ENCODE measurements at regions not wholly inside any gene's neighbourhood (a gene's known extent, or its start where the extent isn't known, plus 50 kb on each side); places are given as distances from the start of the nearest gene placed in this dataset.

- Histone ChIP-seq H3K4me3 (no peak overlapping the region), H3K9me3 (no peaks in the 10 kb centered on the region), H3K36me3 (ENCODE audit: low read depth) (no peaks in the 10 kb centered on the region), H3K4me1 (ENCODE audit: low read depth) (no peaks in the 10 kb centered on the region)
- DNase-seq: no peak
- no peak for ATAC-seq
- intact Hi-C loops (cut with DNase I, micrococcal nuclease): no loop called here
- no peak for TF ChIP-seq CTCF (IDR thresholded peaks at IDR 0.05)
These were observed 195.8 kb downstream of the FOXO1 start for GRCh38 chr13:40470660-40471059.

GRCh38 chr13:40471076-40471475, 195.4 kb downstream of the FOXO1 start:
- Histone ChIP-seq H3K4me1 (ENCODE audit: low read depth) (no peaks in the 10 kb centered on the region), H3K4me3 (no peak overlapping the region), H3K36me3 (ENCODE audit: low read depth) (no peaks in the 10 kb centered on the region), H3K9me3 (no peaks in the 10 kb centered on the region)
- TF ChIP-seq CTCF (IDR thresholded peaks at IDR 0.05): no peak
- DNase-seq (no peak), ATAC-seq (no peak)
- intact Hi-C loops (cut with DNase I, micrococcal nuclease): no loop called here

- intact Hi-C loops (cut with DNase I, micrococcal nuclease): no loop called here
- H3K36me3 ChIP-seq (ENCODE audit: low read depth): no peaks in the 10 kb centered on the region
- ATAC-seq: no peak
- no peak for TF ChIP-seq CTCF (IDR thresholded peaks at IDR 0.05)
- DNase-seq: no peak
- no peak overlapping the region for H3K4me3 ChIP-seq
- H3K4me1 ChIP-seq (ENCODE audit: low read depth): no peaks in the 10 kb centered on the region
- H3K9me3 ChIP-seq: no peaks in the 10 kb centered on the region
These were observed 194.5 kb downstream of the FOXO1 start for GRCh38 chr13:40471911-40472310.

- Histone ChIP-seq H3K4me1 (ENCODE audit: low read depth) (no peaks in the 10 kb centered on the region), H3K36me3 (ENCODE audit: low read depth) (no peaks in the 10 kb centered on the region), H3K9me3 (no peaks in the 10 kb centered on the region), H3K4me3 (no peak overlapping the region)
- ATAC-seq (no peak), DNase-seq (no peak)
- intact Hi-C loops (cut with DNase I, micrococcal nuclease): no loop called here
- no peak for TF ChIP-seq CTCF (IDR thresholded peaks at IDR 0.05)
These were observed 193.8 kb downstream of the FOXO1 start for GRCh38 chr13:40472427-40473220.

GRCh38 chr13:40475617-40476016, 190.8 kb downstream of the FOXO1 start:
- Histone ChIP-seq H3K4me1 (ENCODE audit: low read depth) (no peaks in the 10 kb centered on the region), H3K4me3 (no peak overlapping the region), H3K36me3 (ENCODE audit: low read depth) (no peaks in the 10 kb centered on the region), H3K9me3 (no peaks in the 10 kb centered on the region)
- ATAC-seq (no peak), DNase-seq (no peak)
- intact Hi-C loops (cut with DNase I, micrococcal nuclease): no loop called here
- TF ChIP-seq CTCF (IDR thresholded peaks at IDR 0.05): no peak

Measured in mucosa of descending colon (tissue), 3 donors.